SK-N-SH (cell line): ENCODE measurements at regions not wholly inside any gene's neighbourhood (a gene's known extent, or its start where the extent isn't known, plus 50 kb on each side); places are given as distances from the start of the nearest gene placed in this dataset.

Source experiments
- small RNA-seq, 7 experiments: library from RNA; depleted of rRNA; stranded (forward); fragments of <200 nt; gene quantifications; one replicate each; pipeline ENCODE3, GENCODE V24; 2012

Small RNA genes lying in the stretch of these regions (small RNA-seq; reads per million reads assigned to genes)
- 0 reads per million in 7 experiments for gene RNU6-417P
